Stimulated activated CD8-positive, alpha-beta memory T cell treated with anti-CD3 and anti-CD28 coated beads, Interleukin-12 subunit alpha, Interleukin-12 subunit beta, amount 100 ng/mL, for 24 hours (primary cell): ENCODE measurements at regions not wholly inside any gene's neighbourhood (a gene's known extent, or its start where the extent isn't known, plus 50 kb on each side); places are given as distances from the start of the nearest gene placed in this dataset.

Source experiments
- DNase-seq: peaks from one replicate; pipeline ENCODE4 v3.0.0-alpha.2; 2020; ENCODE audit errors: extremely low read depth

- DNase-seq = no peak
Observed at GRCh38 chr6:105611606-105612005, 208.7 kb upstream of the PREP start.

DNA sequence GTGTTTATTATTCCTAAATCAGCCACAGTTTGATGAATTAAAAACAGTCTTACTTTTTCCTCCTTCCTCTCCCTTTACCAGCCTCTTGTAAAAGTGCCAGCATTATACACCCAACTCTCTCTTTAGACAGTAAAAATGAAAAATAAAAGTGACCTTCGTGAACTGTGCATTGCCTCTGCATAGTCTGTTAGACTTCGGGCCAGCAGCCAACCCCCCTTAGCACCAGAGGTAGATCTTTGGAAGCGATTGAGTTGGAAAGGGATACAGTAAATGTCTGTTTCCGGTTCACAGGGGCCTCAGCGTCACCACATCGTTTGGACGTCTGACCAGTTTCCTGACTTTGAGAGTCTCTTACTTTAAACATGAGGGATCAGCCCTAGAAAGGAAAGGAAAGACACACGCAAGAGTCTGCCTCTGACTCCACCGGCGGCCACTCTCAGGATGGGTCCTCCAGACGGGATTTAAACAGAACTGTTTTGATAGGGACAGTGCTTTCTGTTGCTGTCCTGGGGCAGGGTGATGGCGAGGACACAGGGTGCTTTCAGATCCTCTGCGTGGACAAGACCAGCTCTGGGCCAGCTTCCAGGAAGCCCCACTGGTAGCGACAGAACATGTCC, 206.6 kb upstream of the PREP start:
- DNase-seq = no peak

GRCh38 chr6:105608711-105609374, 206.0 kb upstream of the PREP start:
- DNase-seq = no peak

DNA sequence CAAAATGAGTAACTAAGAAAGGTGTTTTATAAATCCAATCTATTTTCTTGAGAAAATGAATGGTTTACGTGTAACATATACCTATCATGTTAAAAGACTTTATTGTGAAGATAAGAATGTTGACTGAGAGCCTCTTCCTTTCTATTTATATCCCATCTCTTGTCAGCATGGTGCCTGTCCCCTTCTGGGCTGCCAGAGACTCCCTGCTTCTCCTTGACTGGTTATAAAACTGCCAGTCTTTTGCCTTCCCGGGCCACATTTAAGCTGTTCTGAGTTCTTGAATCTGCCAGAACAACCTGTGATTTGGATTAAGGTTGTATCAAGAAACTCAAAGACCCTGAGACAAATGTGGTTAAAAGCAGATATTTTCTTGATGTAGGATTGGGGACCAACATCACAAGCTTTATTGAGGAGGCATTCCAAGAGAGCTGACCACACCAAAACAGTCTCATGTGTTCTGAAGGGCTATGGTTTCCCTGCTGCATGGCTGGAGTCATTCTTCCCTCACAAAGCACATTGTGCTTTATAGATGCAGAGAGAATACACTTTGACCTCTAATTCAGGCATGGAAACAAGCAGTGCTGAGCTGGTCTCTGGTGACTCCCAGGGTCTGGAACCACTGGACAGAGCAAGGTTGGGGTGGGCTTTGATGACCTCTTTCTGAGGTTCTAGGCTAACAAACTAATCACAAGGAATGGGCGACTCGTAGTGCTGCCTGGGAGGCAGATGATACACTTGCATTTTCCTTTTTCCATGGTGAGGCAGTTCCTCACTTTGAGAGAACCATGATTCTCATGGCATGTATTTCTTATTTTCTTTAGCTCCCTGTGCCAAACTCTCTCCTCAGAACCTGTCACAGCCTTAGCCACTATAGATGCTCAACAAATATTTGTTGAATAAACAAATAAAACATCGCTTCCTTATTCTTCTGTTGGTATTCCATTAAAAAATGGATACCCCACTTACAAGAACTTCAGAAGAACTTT, 205.0 kb upstream of the PREP start:
- no peak for DNase-seq

GRCh38 chr6:105606831-105607463, 204.1 kb upstream of the PREP start:
- no peak for DNase-seq

GRCh38 chr6:105604587-105604884, 201.7 kb upstream of the PREP start:
- DNase-seq = no peak

DNA sequence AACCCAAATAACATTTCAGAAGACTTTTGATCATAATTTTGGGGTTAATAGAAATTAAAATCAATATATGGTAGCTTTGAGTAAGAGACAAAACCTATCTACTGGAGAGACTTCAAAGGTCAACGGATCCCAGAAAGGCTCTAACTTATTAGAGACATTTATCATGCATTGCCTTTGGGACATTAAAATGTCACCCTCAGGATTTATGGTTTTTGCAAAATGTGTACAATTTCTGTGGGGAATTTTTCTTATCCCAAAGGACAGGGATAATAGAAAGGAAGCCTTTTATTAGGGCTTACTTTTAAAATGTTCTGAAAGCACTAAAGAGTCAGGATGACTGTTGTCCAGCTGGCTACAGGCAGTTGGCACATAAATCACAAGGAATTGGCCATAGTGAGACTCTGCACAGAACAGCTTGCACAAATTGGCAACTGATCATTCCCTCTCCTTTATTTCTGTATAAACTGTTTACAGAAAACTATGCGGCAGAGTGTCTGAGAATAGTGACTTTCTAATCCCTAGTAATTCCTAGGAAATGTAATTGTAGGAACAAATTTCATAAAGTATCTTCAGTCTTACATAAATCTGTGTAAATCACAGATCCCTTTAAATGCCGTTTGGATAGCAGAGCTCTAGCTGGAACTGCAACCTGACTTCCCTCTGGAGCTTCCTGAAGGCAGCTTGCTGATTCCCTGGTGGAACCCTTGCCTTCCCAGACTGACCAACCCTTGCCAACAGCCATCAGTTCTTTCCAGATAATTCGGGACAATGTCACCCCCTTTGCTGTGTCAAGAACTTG, 201.1 kb upstream of the PREP start:
- DNase-seq = no peak

DNA sequence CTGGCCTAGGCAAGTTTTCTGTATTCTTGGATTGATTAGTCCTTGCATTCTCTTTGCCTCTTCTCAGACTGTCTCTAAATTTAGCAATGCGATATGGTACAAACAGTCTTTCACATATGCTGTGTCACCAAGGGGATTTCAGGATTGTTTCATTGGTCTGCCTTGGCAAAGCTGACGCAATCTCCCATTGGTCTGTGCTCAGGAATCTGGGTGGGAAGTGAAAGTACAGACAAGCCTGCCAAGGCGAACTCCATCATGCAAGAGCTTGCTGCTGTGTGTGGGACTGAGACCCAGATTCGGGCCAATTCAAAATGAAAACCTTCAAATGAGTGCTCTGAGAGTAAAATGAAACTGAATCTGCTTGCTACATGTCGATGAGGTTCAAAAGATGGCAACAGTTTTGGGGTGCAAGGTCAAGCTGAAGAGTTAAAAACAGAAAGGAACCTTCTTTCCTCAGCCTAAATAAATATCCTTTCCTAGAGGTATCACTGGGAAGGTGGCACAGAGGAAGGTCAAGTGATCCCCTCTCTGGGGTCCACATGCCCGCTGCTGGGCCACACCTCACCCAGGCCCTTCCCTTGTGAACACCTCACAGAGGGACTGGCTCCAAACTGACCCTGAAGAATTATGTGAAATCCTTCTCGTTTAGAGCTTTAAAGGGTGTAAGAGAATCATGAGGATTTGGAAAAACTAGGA, 198.8 kb upstream of the PREP start:
- DNase-seq = peak; percentile 5

DNA sequence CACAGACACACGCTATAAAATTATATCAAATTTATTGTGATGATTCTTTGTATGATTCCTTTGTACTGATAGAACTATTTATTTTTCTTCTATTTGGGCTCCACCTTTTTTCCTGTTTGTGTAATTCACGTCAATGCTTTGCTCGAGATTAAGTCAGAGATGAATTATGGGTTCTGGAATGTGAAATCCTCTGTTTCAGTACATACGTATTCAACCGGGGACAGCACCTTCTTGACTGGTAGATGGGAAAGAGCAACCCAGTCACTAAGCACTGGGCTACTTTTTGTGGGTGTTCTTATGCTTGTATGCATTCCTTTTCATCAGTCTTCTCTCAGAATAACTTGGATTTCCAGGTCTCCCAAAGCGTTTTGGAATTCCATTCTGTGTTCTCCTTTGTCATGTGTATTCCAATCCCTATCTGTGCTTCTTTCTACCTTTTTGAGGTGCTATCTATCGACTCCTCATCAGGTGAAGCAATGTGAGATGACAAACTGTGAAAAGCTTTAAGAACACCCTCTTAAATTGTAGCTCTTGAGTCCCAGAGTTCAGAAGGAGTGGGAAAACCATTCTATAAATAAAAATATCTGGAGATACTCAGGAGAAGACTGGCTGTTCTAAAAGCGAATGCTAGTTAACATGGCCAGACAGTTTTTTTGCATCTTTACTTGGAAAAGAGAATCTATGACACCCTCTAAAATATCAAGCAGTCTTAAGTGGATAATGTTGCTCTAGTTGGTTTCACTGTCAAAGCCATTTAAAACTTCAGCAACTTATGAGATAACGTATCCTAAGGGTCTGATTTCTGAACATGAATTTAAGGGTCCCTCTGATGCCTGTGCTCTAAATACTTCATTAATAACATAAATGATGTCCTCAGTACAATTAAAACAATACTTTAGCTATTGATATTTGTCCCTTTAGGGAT, 197.7 kb upstream of the PREP start:
- no peak for DNase-seq

DNA sequence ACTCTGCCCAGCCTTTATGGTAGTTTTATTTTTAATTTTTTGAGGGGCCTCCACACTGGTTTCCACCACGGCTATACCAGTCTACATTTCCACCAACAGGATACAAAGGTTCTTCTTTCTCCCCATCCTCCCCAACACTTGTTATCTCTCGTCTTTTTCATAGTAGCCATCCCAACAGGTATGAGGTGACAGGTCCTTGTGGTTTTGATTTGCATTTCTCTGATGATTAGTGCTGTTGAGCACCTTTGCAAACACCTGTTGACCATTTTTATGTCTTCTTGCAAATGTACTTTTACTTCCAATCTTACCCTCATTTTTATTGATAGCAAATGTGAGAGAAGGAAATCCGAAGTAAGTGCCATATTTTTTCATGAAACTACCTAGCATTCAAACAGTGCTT, 195.4 kb upstream of the PREP start:
- DNase-seq = no peak

DNA sequence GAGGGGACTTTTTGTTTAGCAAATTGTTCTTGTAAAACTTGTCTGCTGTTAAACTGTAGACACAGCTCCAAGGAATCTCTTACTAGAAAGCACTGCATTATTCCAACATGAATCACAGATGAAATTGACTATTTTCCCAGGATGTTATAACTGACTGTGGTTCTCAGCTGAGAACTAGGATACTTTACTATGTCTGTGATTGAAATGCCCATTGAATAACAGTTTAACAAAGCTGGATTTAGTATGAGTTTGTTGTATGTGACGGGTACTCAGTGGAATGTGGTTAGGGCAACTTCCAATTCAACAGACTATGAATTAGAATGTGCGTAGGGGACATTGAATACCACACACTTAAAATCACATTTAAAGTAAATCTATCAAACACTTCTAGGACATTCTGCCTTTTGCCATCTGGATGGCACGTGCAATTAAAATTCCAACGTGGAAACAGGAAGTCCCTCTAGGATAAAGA, 193.4 kb upstream of the PREP start:
- no peak for DNase-seq

- no peak for DNase-seq
Observed at GRCh38 chr6:105595829-105596228, 192.9 kb upstream of the PREP start.

- no peak for DNase-seq
Observed at GRCh38 chr6:105594821-105595220, 191.9 kb upstream of the PREP start.

GRCh38 chr6:105593805-105594671, 191.2 kb upstream of the PREP start:
- no peak for DNase-seq

GRCh38 chr6:105593056-105593690, 190.3 kb upstream of the PREP start:
- DNase-seq = no peak

DNA sequence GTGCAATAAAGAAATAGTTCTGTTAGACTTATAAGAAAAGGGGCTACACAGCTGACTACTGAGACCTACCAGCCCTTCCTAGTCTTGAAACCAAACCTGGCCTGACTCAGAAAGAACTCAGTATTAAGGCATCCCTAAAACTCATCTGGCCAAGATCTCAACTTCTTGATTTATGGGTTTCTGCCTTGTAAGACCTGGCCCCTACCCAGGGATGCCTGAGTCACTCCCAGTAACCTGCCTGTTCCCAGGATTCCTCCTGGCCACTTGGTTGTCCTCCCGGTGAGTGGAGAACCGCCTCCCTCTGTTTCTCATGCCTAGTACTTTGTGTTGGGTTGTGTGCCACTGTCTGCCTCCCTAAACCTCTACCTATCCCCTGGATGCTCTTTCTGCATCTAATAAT, 189.4 kb upstream of the PREP start:
- DNase-seq = no peak

- no peak for DNase-seq
Observed at GRCh38 chr6:105591053-105591452, 188.2 kb upstream of the PREP start.

GRCh38 chr6:105588123-105588710, 185.3 kb upstream of the PREP start:
- DNase-seq = no peak
